Muscle of leg (tissue), 3 donors: ENCODE measurements at regions not wholly inside any gene's neighbourhood (a gene's known extent, or its start where the extent isn't known, plus 50 kb on each side); places are given as distances from the start of the nearest gene placed in this dataset.
"Not testable (repeated sequence)": the region's sequence is repeated elsewhere in the genome, so short reads cannot be mapped to it uniquely, and the experiment has no call there.

Experiments used
- DNase-seq: peaks from one replicate; pipeline ENCODE4 v3.0.0; 2013
- H3K27ac ChIP-seq: one replicate; pipeline ENCODE4 v1.5.1; 2013; ENCODE audit warnings: mild to moderate bottlenecking, low read length, control low read depth
- H3K27me3 ChIP-seq: one replicate; pipeline ENCODE4 v1.6.1; 2013; ENCODE audit warnings: low read length; ENCODE audit not compliant: control insufficient read depth, insufficient read depth
- H3K36me3 ChIP-seq: one replicate; pipeline ENCODE4 v1.6.1; 2013; ENCODE audit warnings: low read length; ENCODE audit not compliant: control insufficient read depth, insufficient read depth
- H3K4me1 ChIP-seq: one replicate; pipeline ENCODE4 v1.6.1; 2013; ENCODE audit warnings: low read length; ENCODE audit not compliant: control insufficient read depth, insufficient read depth
- H3K4me3 ChIP-seq: one replicate; pipeline ENCODE4 v1.5.1; 2013; ENCODE audit warnings: low read length, control low read depth
- H3K9me3 ChIP-seq: replicated peaks from 2 replicates; pipeline ENCODE4 v1.6.1; 2013; ENCODE audit warnings: low read depth, low read length; ENCODE audit not compliant: control insufficient read depth
- WGBS: methylation state at CpG from one replicate; pipeline ENCODE4 v1.1.5; 2013; ENCODE audit warnings: missing lambda C conversion rate; ENCODE audit not compliant: insufficient coverage; 5-methylcytosine and 5-hydroxymethylcytosine counted together

DNA sequence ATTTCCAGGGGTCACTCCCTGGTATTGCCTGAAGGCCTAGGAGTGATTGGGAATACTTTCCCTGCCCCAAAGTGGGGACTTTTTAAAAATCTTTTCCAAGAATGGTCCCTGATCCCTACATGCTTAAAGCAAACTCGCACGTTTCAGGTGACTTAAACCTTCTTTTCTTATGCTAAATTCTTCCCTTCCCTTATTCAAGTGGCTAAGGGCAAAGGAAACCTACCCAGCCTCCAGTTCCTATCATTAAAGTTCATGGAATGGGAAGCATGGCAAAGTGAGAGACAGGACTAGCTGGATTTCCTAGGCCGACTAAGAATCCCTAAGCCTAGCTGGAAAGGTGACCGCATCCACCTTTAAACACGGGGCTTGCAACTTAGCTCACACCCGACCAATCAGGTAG, 346.8 kb downstream of the ZIC4 start:
- not testable (repeated sequence) for H3K9me3 ChIP-seq, H3K27ac ChIP-seq, H3K36me3 ChIP-seq, H3K27me3 ChIP-seq, DNase-seq, H3K4me3 ChIP-seq, H3K4me1 ChIP-seq
- 88% methylated on average over 3 of the region's 6 CpGs for WGBS

GRCh38 chr3:147049821-147050220, 356.5 kb downstream of the ZIC4 start:
- WGBS, result 22% methylated on average over 8 of the region's 9 CpGs
- H3K4me1 ChIP-seq, result no peaks in the 10 kb centered on the region
- DNase-seq, result peak; percentile 55

DNA sequence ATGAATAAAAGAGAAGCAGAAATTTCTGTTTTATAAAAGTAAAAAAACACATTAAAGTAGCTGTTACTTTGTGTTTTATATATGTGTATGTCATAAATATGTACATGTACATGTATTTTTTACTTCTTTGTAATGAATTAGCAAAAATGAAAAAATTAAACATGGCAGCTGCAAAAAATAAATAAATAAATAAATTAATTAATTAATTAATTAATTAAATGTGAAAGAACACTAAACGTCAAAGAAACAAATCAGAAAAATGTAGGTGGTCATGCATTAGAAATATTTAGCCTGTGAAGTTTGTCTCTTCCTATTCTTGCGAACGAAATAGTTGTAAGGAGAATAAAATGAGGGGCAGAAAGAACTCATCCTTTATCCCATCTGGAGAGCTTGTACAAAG, 357.0 kb downstream of the ZIC4 start:
- no peak for DNase-seq
- Histone ChIP-seq H3K36me3 (no peaks in the 10 kb centered on the region), H3K9me3 (no peaks in the 10 kb centered on the region), H3K27ac (no peak overlapping the region), H3K4me3 (no peak overlapping the region), H3K27me3 (no peaks in the 10 kb centered on the region), H3K4me1 (no peaks in the 10 kb centered on the region)
- WGBS, result no CpG with 5 or more reads among the region's 3 CpGs

More at GRCh38 chr3:147049821-147050220, 356.5 kb downstream of the ZIC4 start:
- Histone ChIP-seq H3K27me3 (no peaks in the 10 kb centered on the region), H3K36me3 (no peaks in the 10 kb centered on the region), H3K27ac (no peak overlapping the region), H3K9me3 (no peaks in the 10 kb centered on the region), H3K4me3 (no peak overlapping the region)

DNA sequence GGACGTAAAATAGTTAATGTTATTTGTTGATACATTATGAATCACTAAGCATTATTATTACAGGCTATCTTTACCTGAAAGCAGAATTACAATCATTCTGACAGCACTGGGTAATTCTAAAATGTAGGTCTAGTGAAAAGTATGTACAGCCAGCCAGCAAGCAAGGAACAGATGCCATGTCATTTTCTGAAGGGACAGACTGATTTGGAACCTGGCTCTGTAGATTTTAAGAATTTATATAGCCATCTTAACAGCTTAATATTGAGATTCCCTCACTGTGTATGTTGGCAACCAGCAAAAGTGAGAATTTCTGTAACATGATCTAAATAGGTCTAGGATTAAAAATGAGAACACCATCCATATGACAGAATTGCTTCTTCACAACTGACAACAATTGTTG, 359.4 kb downstream of the ZIC4 start:
- DNase-seq, result no peak
- Histone ChIP-seq H3K27me3 (no peaks in the 10 kb centered on the region), H3K36me3 (no peaks in the 10 kb centered on the region), H3K4me3 (no peak overlapping the region), H3K9me3 (no peaks in the 10 kb centered on the region), H3K4me1 (no peaks in the 10 kb centered on the region), H3K27ac (no peak overlapping the region)
- no CpG with 5 or more reads among the region's 1 CpG for WGBS

- Histone ChIP-seq H3K4me3 (no peak overlapping the region), H3K36me3 (no peaks in the 10 kb centered on the region), H3K4me1 (no peaks in the 10 kb centered on the region), H3K27ac (no peak overlapping the region), H3K9me3 (no peaks in the 10 kb centered on the region), H3K27me3 (no peaks in the 10 kb centered on the region)
- no CpG with 5 or more reads among the region's 1 CpG for WGBS
- DNase-seq, result no peak
Observed at GRCh38 chr3:147038481-147038880, 367.9 kb downstream of the ZIC4 start.

DNA sequence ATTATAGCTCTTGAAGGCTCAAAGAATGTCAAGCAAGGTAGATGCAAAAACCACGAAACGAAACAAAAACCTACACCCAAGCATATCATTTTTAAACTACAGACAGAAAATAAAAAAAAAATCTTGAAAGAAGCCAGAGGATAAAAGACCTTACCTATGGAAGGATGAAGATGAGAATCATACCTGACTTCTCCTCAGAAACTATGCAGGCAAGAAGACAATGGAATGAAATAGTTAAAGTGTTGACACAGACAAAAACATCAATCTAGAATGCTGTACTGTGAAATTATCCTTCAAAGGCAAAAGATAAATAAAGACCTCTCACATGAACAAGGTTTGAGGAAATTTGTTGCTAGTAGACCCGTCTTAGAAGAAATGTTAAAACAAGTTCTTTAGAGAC, 372.0 kb downstream of the ZIC4 start:
- Histone ChIP-seq H3K4me3 (no peak overlapping the region), H3K9me3 (no peaks in the 10 kb centered on the region), H3K4me1 (no peaks in the 10 kb centered on the region), H3K27ac (no peak overlapping the region), H3K27me3 (no peaks in the 10 kb centered on the region), H3K36me3 (no peaks in the 10 kb centered on the region)
- WGBS, result no CpG with 5 or more reads among the region's 3 CpGs
- DNase-seq, result no peak

DNA sequence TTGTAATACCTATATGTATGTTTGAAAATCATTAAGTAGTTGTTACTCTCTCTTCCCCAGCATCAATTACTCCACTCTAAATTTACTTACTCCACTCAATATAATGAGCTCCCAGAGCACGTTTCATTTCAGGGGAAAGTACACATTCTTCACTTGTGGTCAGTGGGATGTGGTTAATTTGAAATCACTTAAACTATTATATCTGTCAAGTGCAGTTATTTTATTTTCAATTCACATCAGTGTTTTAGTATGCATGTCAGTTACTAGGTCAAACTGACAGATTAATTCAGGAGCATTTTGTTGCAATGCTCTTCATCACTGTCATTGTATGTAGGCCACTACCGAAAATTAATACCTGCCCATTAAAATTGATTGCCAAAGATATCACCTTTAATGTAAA, 376.1 kb downstream of the ZIC4 start:
- DNase-seq, result no peak
- Histone ChIP-seq H3K27me3 (no peaks in the 10 kb centered on the region), H3K4me3 (no peak overlapping the region), H3K27ac (no peak overlapping the region), H3K4me1 (no peaks in the 10 kb centered on the region), H3K36me3 (no peaks in the 10 kb centered on the region), H3K9me3 (no peaks in the 10 kb centered on the region)
- no CpG with 5 or more reads among the region's 2 CpGs for WGBS

- H3K36me3 ChIP-seq, result no peaks in the 10 kb centered on the region
- 78% methylated on average over 3 of the region's 3 CpGs for WGBS
Observed at GRCh38 chr3:147015334-147015733, 391.0 kb downstream of the ZIC4 start.

GRCh38 chr3:147008886-147009285, 397.5 kb downstream of the ZIC4 start:
- Histone ChIP-seq H3K27me3 (no peaks in the 10 kb centered on the region), H3K4me1 (no peaks in the 10 kb centered on the region), H3K4me3 (no peak overlapping the region), H3K27ac (no peak overlapping the region), H3K9me3 (no peaks in the 10 kb centered on the region), H3K36me3 (no peaks in the 10 kb centered on the region)
- WGBS, result 88% methylated on average over 1 of the region's 1 CpG
- peak; percentile 7 for DNase-seq

More at GRCh38 chr3:147015334-147015733, 391.0 kb downstream of the ZIC4 start:
- Histone ChIP-seq H3K4me3 (no peak overlapping the region), H3K4me1 (no peaks in the 10 kb centered on the region), H3K27me3 (no peaks in the 10 kb centered on the region), H3K27ac (no peak overlapping the region), H3K9me3 (peaks cover 3% of the 10 kb centered on the region)
- DNase-seq, result no peak

- DNase-seq, result no peak
- Histone ChIP-seq H3K9me3 (no peaks in the 10 kb centered on the region), H3K4me3 (no peak overlapping the region), H3K4me1 (no peaks in the 10 kb centered on the region), H3K27ac (no peak overlapping the region), H3K36me3 (no peaks in the 10 kb centered on the region), H3K27me3 (no peaks in the 10 kb centered on the region)
- WGBS, result no CpG with 5 or more reads among the region's 2 CpGs
Observed at GRCh38 chr3:147008458-147008857, 397.9 kb downstream of the ZIC4 start.

DNA sequence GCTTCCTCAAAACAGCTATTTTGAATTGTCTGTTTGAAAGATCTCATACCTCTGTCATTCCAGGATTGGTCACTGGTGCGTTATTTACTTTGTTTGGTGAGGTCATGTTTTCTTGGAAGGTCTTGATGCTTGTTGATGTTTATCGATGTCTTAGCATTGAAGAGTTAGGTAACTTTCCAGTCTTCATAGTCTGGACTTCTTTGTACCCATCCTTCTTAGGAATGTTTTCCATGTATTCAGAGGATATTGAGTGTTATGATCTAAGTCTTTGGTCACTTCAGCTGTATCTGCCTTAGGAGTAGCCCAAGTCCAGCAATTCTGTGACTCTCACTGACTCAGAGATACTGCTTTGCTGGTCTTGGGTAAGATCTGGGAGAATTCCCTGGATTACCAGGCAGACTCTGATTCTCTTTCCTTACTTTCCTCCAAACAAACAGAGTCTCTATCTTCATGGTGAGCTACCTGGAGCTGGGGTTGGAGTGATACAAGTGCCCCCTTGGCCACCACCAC, 398.6 kb downstream of the ZIC4 start:
- Histone ChIP-seq H3K27me3 (no peaks in the 10 kb centered on the region), H3K27ac (no peak overlapping the region), H3K36me3 (no peaks in the 10 kb centered on the region), H3K4me3 (no peak overlapping the region), H3K9me3 (no peaks in the 10 kb centered on the region), H3K4me1 (no peaks in the 10 kb centered on the region)
- no CpG with 5 or more reads among the region's 2 CpGs for WGBS
- DNase-seq, result no peak
